Sigmoid colon (tissue), 6 donors: ENCODE measurements at regions not wholly inside any gene's neighbourhood (a gene's known extent, or its start where the extent isn't known, plus 50 kb on each side); places are given as distances from the start of the nearest gene placed in this dataset.

Experiments
- DNase-seq: peaks from one replicate; pipeline ENCODE4 v3.0.0-alpha.2; 2019
- H3K27ac ChIP-seq, 4 donors: fragments of 200-600 bp; sonication (generic); one replicate each; pipeline ENCODE4 v1.5.1; 2016 to 2019; ENCODE audit warnings: mild to moderate bottlenecking in 1 of 4
- H3K27me3 ChIP-seq, 3 donors: fragments of 200-600 bp; sonication (generic); one replicate each; pipeline ENCODE4 v1.5.1; 2019; ENCODE audit warnings: mild to moderate bottlenecking in 1 of 3
- H3K36me3 ChIP-seq, 4 donors: fragments of 200-600 bp; sonication (generic); one replicate each; pipeline ENCODE4 v1.5.1; 2016 to 2019
- H3K4me1 ChIP-seq, 4 donors: fragments of 200-600 bp; sonication (generic); one replicate each; pipeline ENCODE4 v1.5.1; 2017 to 2019
- H3K4me3 ChIP-seq, 4 donors: fragments of 200-600 bp; sonication (generic); one replicate each; pipeline ENCODE4 v1.5.1; 2017 to 2019; ENCODE audit warnings: mild to moderate bottlenecking in 2 of 4, moderate library complexity in 1 of 4
- H3K9me3 ChIP-seq, 4 donors: fragments of 200-600 bp in 3 of 4; sonication (generic) in 3 of 4; one replicate each; pipeline versions ENCODE4 v1.5.1 to v1.6.1; 2013 to 2019
- CTCF ChIP-seq, 4 experiments: fragments of 450-650 bp in 3 of 4; fragments of 200-600 bp in 1 of 4; IDR thresholded peaks; one replicate each; pipeline ENCODE4 v1.5.1; 2016 to 2019; ENCODE audit warnings: antibody characterized with exemption in 4 of 4, mild to moderate bottlenecking in 3 of 4, moderate library complexity in 2 of 4
- EP300 ChIP-seq, 4 donors: sonication (generic); formaldehyde crosslinking; IDR thresholded peaks; one replicate each; pipeline ENCODE4 v1.6.1; 2017; ENCODE audit warnings: antibody characterized with exemption in 4 of 4
- POLR2A ChIP-seq, 2 donors: fragments of 450-650 bp; IDR thresholded peaks; one replicate each; pipeline ENCODE4 v1.6.1; 2016; ENCODE audit warnings: antibody characterized with exemption in 2 of 2, mild to moderate bottlenecking in 2 of 2, moderate library complexity in 2 of 2
- POLR2AphosphoS5 ChIP-seq, 4 donors: sonication (generic); formaldehyde crosslinking; IDR thresholded peaks; one replicate each; pipeline ENCODE4 v1.6.1; 2017; ENCODE audit warnings: antibody characterized with exemption in 4 of 4
- WGBS, 2 donors: extraction: QIAGEN DNeasy Blood & Tissue Kit; methylation state at CpG; one replicate each; pipeline ENCODE4 v1.1.7; 2013; 5-methylcytosine and 5-hydroxymethylcytosine counted together
- intact Hi-C: fragments of 100-400 bp; cut with DNase I; formaldehyde crosslinking; loops from one replicate; pipeline ENCODE4 v1.15.1; 2023
- donor health status: healthy with polysubstance abuse.
- donor health status: healthy.

GRCh38 chr6:53419026-53419425, 70.3 kb upstream of the ELOVL5 start:
- WGBS, 2 donors: 88 to 92% methylated on average over 1 of the region's 1 CpG
- intact Hi-C loops: no loop called here
- no peaks in the 10 kb centered on the region for H3K9me3 ChIP-seq

GRCh38 chr6:53418288-53418687, 69.5 kb upstream of the ELOVL5 start:
- Histone ChIP-seq H3K4me1 (no peaks in the 10 kb centered on the region), H3K27me3 (no peaks in the 10 kb centered on the region), H3K27ac (no peak overlapping the region), H3K4me3 (no peak overlapping the region), H3K9me3 (no peaks in the 10 kb centered on the region), H3K36me3 (no peaks in the 10 kb centered on the region)
- intact Hi-C loops: no loop called here
- WGBS, 2 donors: 87% methylated on average over 2 of the region's 2 CpGs
- no peak for TF ChIP-seq POLR2AphosphoS5 (IDR thresholded peaks at IDR 0.05)
- no peak for TF ChIP-seq POLR2A (IDR thresholded peaks at IDR 0.05)
- no peak for TF ChIP-seq EP300 (IDR thresholded peaks at IDR 0.05)
- TF ChIP-seq CTCF (IDR thresholded peaks at IDR 0.05): no peak
- no peak for DNase-seq

More at GRCh38 chr6:53419026-53419425, 70.3 kb upstream of the ELOVL5 start:
- Histone ChIP-seq H3K27ac (no peak overlapping the region), H3K4me1 (no peaks in the 10 kb centered on the region), H3K4me3 (no peak overlapping the region), H3K36me3 (no peaks in the 10 kb centered on the region), H3K27me3 (no peaks in the 10 kb centered on the region)
- TF ChIP-seq CTCF (IDR thresholded peaks at IDR 0.05) (no peak), EP300 (IDR thresholded peaks at IDR 0.05) (no peak), POLR2A (IDR thresholded peaks at IDR 0.05) (no peak), POLR2AphosphoS5 (IDR thresholded peaks at IDR 0.05) (no peak)
- DNase-seq: no peak

- no peak overlapping the region for H3K4me3 ChIP-seq
- H3K4me1 ChIP-seq: no peaks in the 10 kb centered on the region
- H3K27me3 ChIP-seq: no peaks in the 10 kb centered on the region
- no peaks in the 10 kb centered on the region for H3K9me3 ChIP-seq
- H3K27ac ChIP-seq: no peak overlapping the region
- no peak for TF ChIP-seq POLR2A (IDR thresholded peaks at IDR 0.05)
- TF ChIP-seq POLR2AphosphoS5 (IDR thresholded peaks at IDR 0.05): no peak
- TF ChIP-seq EP300 (IDR thresholded peaks at IDR 0.05): no peak
- TF ChIP-seq CTCF (IDR thresholded peaks at IDR 0.05): no peak
- intact Hi-C loops: no loop called here
- H3K36me3 ChIP-seq: no peaks in the 10 kb centered on the region
- WGBS, 2 donors: 83 to 89% methylated on average over 1 of the region's 1 CpG
- no peak for DNase-seq
Measured at GRCh38 chr6:53417141-53417540, 68.4 kb upstream of the ELOVL5 start.

- Histone ChIP-seq H3K36me3 (no peaks in the 10 kb centered on the region), H3K4me1 (no peaks in the 10 kb centered on the region), H3K27ac (no peak overlapping the region), H3K9me3 (no peaks in the 10 kb centered on the region), H3K4me3 (no peak overlapping the region), H3K27me3 (no peaks in the 10 kb centered on the region)
- TF ChIP-seq POLR2A (IDR thresholded peaks at IDR 0.05) (no peak), EP300 (IDR thresholded peaks at IDR 0.05) (no peak), POLR2AphosphoS5 (IDR thresholded peaks at IDR 0.05) (no peak), CTCF (IDR thresholded peaks at IDR 0.05) (no peak)
- intact Hi-C loops: no loop called here
- DNase-seq: no peak
- 95% methylated on average over 4 of the region's 4 CpGs for WGBS, 2 donors
Measured at GRCh38 chr6:53413326-53413725, 64.6 kb upstream of the ELOVL5 start.

GRCh38 chr6:53412751-53413150, 64.0 kb upstream of the ELOVL5 start:
- intact Hi-C loops: no loop called here
- DNase-seq: no peak
- H3K36me3 ChIP-seq: no peaks in the 10 kb centered on the region
- no peak for TF ChIP-seq POLR2AphosphoS5 (IDR thresholded peaks at IDR 0.05)
- no peak overlapping the region for H3K27ac ChIP-seq
- no peaks in the 10 kb centered on the region for H3K9me3 ChIP-seq
- H3K4me1 ChIP-seq: no peaks in the 10 kb centered on the region
- H3K27me3 ChIP-seq: no peaks in the 10 kb centered on the region
- no peak overlapping the region for H3K4me3 ChIP-seq
- 72 to 87% methylated on average over 1 of the region's 1 CpG for WGBS, 2 donors
